GM19397 (cell line): ENCODE measurements at regions not wholly inside any gene's neighbourhood (a gene's known extent, or its start where the extent isn't known, plus 50 kb on each side); places are given as distances from the start of the nearest gene placed in this dataset.

Experiments
- ATAC-seq: cut with Tn5 transposase; IDR thresholded peaks from one replicate; pipeline ENCODE4 v1.9.1; 2021; ENCODE audit warnings: mild to moderate bottlenecking, moderate library complexity; ENCODE audit not compliant: unreplicated experiment

DNA sequence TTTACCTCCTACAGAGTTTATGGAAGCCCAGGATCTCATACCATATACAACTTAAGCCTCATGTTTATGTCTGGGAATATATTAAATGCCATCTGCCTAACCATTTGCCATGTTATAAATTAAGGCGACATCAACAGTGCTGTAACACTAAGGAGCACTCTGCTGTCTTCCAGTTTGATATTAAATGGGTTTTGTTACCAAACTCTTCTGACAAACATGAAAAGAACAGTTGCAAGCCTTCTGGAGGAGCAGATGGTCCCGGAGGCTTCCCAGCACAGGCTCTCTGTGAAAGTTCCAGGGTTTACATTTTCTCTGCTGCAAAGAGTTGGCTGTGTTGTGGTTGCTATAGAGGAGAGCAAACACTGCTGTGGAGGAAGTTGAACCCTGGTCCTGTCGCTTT lies 545.3 kb upstream of the SALL1 start:
- ATAC-seq, result no peak

- no peak for ATAC-seq
Observed at GRCh38 chr16:51691109-51691508, 540.0 kb upstream of the SALL1 start.

- ATAC-seq, result no peak
Observed at GRCh38 chr16:51685498-51685897, 534.4 kb upstream of the SALL1 start.

DNA sequence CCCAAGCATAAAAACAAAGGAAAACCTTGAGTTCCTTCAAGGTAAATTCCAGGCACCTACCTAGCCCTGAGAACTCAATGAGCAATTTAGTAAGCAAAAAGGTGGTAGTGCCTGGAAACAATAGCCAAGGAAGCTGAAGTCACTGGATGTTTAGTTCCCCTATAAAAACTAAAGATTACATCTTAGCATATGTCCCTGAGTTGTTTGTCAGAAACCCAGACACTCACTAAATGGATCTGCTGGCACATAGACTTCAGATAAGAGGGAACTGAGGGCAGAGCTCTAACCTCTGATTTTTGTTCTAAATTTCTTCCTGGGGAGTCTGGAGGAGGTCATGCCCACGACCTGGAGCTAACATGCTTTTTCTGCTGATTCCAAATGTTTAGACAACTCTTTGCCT lies 532.8 kb upstream of the SALL1 start:
- ATAC-seq, result no peak

- ATAC-seq, result no peak
Observed at GRCh38 chr16:51682905-51683304, 531.8 kb upstream of the SALL1 start.

- ATAC-seq, result no peak
Observed at GRCh38 chr16:51674615-51675014, 523.5 kb upstream of the SALL1 start.

DNA sequence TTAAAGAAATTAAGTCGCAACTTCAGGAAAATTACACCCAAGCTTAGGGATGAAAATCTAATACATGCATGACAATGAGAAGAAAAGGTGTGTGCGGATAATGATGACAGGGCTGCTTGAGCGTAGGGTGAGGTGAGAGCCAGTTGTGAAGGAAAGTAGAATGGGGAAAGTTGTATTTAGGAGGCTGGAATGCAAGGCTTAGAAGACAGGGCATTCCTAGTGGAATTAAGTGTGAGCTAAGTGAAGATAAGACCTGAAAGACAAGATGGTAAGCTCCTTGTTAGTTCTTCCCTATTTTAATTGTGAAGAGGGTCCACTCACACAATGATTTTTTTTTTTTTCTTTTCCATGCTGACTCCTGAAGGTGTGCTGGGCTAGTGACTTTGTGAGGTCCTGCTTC lies 519.5 kb upstream of the SALL1 start:
- ATAC-seq, result no peak

GRCh38 chr16:51666821-51667220 lies 515.8 kb upstream of the SALL1 start:
- no peak for ATAC-seq

DNA sequence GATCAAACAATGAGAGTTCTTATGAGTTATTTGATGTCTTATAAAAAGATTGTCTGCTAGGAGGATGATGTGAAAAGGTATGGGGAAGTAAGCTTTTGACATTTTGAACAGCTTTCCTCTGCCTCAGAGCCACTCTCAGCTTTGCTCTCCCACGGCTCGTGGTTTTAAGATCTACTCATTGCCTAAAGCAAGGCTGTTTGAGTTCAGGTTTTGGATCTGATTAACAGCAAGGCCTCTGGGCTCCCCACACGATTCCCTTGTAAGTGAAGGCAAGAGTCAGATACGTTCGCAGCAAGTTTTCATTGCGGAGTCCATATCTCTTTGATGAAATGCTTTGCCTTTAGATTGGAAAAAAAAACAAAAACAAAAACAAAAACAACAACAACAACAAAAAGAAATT lies 515.0 kb upstream of the SALL1 start:
- no peak for ATAC-seq

DNA sequence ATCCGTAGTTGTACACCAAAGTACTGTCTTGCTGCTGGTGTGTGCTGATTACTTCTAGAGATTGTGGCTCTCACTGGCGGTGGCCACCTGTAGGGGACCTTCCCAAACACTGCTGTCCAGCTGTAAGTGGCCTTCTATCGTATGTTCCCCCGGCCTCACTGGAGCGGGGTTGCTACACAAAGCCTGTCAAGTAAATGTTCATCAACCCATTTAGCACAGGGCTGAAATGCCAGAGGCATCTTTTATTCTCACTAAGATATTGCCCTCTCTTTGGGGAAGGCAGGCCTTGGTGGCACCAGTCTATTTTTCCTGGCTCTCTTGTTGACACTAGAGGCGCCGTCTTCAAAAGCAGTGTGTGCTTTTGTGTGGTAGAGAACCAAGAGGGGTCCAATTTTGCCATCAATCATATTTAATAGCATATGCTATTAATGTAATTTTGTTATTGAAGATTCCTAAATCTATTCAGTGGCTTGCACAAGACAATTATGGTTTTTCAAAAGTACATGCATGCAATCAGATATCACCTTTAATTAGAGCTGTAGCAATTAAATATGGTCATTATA lies 514.4 kb upstream of the SALL1 start:
- no peak for ATAC-seq

DNA sequence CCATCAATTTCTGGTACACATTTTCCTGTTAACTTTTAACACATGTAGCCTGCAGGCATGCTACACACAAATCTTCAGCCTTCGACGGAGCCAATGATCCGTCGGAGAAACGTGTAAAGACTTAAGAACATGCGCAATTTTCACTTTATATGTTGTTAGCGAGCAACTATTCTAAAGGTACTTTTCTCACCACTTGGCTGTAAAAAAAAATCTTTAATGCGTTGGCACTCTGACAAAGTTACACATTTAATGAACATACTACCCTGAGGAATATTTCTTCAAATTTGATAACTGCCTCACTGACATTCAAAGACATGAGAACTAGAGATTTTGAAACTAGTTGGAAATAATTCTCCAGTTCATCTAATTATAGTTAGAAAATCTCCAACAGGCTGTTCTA lies 507.5 kb upstream of the SALL1 start:
- ATAC-seq, result no peak

DNA sequence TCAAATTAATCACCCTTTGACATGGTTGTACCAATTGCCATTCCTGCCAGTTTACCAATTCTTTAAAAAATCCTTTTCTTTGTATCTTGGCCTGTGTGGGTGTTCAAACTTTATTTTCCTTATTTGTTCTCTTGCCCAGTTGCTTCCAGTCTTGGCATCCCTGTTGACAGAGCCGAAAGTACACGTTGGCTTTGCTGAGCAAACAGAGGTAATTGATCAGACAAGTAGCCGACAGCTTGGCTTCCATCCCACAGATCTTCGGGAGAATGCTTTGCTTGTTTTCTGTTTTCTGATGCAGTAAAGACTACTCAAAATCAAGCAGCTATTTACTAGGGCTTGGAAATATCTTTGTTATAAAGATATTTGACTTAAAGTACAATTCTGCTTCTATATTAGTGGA lies 506.8 kb upstream of the SALL1 start:
- no peak for ATAC-seq

DNA sequence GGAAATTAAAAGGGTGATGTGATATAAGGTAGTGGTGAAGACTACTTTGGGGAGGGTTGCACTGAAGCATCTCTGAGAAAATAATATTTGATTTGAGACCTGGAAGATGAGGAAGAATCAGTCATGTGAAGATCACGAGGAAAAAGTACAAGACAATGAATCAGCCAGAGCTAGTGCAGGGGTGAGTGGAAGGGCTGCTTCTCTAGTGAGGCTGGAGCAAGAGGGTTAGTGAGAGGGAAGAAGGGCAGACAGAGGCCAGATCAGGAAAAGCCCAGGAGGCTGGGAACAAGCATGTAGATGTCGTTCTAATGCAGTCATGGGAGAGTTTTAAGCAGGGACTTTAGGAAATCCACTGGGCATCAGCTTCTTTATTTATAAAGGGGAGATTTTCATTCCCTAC lies 504.2 kb upstream of the SALL1 start:
- ATAC-seq, result no peak

DNA sequence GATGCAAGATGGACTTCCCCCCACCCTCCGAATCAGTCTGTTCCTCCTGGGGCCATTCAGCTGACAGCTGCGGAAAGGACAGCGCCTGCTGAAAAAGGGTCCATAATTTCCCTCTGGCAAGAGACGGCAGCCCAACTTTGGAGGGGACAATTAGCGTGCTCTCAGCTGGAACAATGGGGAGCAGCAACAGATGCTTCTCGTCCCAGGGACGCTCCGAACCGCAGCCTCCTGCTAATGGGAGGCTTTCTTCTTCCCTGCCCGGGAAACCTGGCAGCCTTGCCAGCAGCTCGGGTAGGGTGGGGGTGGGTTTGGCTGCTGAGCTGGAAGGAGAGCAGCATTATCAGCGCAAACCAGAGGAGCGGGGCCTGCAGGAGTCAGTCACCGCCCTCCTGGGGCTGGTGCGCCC lies 500.0 kb upstream of the SALL1 start:
- ATAC-seq, result no peak

- ATAC-seq, result no peak
Observed at GRCh38 chr16:51649631-51650030, 498.6 kb upstream of the SALL1 start.

GRCh38 chr16:51648526-51648925 lies 497.5 kb upstream of the SALL1 start:
- no peak for ATAC-seq

DNA sequence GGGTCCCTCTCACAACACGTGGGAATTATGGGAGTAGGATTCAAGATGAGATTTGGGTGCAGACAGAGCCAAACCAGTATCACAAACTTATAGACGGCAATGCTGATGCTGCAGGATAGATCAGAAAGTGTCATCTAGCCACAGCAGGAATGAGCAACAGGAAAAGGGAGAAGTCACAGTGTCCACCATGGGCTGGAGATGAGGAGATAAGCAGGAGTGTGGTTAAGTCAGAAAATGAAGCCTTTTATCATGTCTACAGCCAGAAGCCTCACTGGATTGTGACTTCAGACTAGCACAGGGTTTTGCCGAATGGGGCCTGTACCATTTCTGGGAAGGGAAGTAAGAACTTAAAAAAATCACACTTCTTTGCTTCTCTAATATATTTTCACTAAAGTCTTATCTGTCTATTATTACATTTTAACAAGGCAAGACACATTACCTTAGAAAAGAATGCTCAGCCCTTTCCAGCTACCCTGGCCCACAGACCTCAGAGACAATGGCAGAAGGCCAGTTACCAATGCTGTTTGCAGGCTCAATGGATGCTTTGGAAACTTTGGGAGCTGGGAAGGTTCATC lies 490.2 kb upstream of the SALL1 start:
- no peak for ATAC-seq

DNA sequence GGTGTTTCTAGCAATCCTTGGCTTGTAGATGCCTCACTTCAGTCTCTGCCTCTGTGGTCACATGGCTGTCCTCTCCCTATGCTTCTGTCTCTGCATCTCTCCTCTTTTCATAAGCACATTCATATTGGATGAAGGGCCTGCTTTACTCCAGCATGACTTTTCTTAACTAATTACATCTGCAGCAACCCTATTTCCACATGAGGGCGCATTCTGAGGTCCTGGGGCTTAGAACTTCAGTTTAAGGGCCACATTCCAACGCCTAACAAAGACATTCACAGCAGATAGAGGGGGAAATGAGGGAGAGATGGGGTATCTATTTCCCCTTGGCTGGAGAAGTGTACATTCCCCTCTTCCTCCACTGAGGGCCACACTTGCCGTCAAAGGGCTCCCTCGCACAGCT lies 489.1 kb upstream of the SALL1 start:
- no peak for ATAC-seq

DNA sequence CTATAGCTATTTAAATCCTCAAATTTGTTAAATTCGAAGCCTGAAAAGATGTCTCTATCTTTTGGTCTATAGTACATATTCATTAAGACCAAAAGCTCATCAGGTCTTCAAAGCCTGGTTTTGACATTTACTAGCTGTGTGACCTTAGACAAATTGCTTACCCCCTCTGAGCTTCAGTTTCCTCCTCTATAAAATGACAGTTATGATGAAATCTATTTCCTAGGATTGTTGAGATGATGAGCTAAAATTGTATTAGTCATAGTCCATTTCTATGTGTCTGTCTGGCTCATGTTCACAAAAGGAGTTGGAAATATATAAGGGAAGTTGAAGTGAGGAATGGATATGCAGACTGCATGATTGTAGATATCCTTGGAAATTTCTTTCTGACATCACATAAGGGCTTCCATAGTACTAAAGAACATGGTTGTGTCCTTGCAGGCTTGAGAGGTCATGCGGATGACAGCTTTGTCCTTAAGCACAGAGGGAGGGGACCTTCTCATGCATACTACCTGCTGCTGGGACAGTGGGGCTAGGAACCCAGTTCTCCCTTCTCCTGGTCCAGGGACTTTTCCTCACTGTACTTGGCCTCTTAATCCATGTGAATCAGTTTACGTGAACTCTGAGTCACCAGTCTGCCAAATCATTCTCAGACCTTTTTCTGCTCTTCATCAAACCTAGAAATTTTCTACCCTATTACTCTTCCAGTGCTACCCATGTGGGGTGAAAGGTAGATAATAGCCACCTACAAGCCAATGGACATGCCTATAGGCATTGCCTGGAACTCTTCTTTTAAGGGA lies 487.5 kb upstream of the SALL1 start:
- ATAC-seq, result no peak

GRCh38 chr16:51637770-51638094 lies 486.7 kb upstream of the SALL1 start:
- no peak for ATAC-seq

DNA sequence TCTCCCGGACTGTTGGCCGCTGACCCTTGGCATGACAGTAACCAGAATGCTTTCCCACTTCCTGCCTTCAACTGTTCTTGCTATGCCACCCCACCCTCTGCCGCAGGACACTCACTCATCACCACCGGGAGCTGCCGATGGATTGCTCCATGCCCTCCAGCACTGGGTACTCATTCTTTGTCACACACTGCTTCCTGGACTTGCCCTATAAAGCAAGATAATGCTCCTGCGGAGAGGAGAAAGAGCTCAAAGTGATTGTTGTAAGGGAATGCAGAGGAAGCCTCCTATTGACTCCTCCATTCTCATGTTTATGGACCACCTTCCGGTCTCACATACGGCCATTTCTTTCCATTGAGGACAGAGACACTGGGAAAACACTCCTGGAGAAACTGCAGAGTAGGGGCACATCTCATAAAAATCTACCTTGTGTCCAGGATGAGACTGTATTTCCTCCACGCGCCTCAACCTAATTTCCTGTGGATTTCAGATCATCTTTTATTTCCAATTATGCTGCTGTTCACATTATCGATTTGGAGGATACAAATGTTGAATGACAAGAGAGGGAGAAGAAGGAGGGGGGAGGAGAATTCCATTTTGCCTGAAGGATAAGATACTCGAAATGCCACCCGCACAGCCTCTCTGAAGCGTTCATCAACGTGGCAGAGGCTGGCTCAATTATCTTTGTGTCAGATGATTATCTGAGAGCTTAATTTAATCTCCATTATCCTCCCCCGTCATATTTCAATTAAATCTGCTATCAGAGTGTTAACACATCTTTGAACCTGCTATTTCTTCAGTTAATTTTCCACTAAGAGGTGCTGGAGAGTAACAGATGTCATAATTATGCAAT lies 486.1 kb upstream of the SALL1 start:
- ATAC-seq, result no peak

DNA sequence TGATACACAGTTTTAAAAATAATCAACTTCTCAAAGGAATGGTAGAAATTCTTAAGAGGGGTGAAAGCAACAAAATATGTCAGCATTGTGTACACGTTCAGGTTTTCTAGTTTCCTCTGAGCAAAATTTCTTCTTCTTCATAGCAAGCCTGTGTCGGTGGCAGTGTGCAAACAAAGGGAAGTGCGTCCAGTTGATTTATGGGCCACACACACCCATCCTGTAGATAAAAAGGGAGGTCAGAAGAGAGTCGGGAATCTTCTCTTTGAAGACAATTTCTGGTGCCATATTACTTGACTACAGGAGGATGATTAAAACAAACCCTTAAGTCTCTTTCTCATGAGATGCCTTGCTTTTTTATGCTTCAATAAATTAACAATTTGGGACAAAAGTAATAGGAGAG lies 484.1 kb upstream of the SALL1 start:
- no peak for ATAC-seq
